Neural progenitor cell (in vitro differentiated cells): ENCODE measurements at regions not wholly inside any gene's neighbourhood (a gene's known extent, or its start where the extent isn't known, plus 50 kb on each side); places are given as distances from the start of the nearest gene placed in this dataset.
A peak's percentile ranks its signal among the peaks of the same experiment; 100 is the strongest.

ENCODE experiments used
- DNase-seq: peaks from one replicate; pipeline ENCODE4 v3.0.0-alpha.2; 2016; ENCODE audit warnings: low spot score
- H2AFZ ChIP-seq: fragments of 200-600 bp; sonication (generic); replicated peaks from 2 replicates; pipeline ENCODE4 v1.6.1; 2016; ENCODE audit warnings: antibody characterized with exemption
- H3F3A ChIP-seq: fragments of 200-600 bp; sonication (generic); 2 replicates; pipeline ENCODE4 v1.6.1; 2016; ENCODE audit warnings: antibody characterized with exemption, low read depth
- H3K27ac ChIP-seq: fragments of 200-600 bp; sonication (generic); 2 replicates; pipeline ENCODE4 v1.5.1; 2016; ENCODE audit warnings: mild to moderate bottlenecking
- H3K27me3 ChIP-seq: fragments of 200-600 bp; sonication (generic); 2 replicates; pipeline ENCODE4 v1.6.1; 2016; ENCODE audit warnings: mild to moderate bottlenecking, moderate library complexity
- H3K36me3 ChIP-seq: fragments of 200-600 bp; sonication (generic); 2 replicates; pipeline ENCODE4 v1.5.1; 2016
- H3K4me1 ChIP-seq: fragments of 200-600 bp; sonication (generic); 2 replicates; pipeline ENCODE4 v1.6.1; 2016; ENCODE audit warnings: mixed run types
- H3K4me2 ChIP-seq: fragments of 200-600 bp; sonication (generic); 2 replicates; pipeline ENCODE4 v1.6.1; 2016
- H3K4me3 ChIP-seq: fragments of 200-600 bp; sonication (generic); 2 replicates; pipeline ENCODE4 v1.5.1; 2016
- H3K79me2 ChIP-seq: fragments of 200-600 bp; sonication (generic); 2 replicates; pipeline ENCODE4 v1.6.1; 2016; ENCODE audit warnings: low read depth
- H3K9ac ChIP-seq: fragments of 200-600 bp; sonication (generic); 2 replicates; pipeline ENCODE4 v1.6.1; 2016
- H3K9me3 ChIP-seq: fragments of 200-600 bp; sonication (generic); 2 replicates; pipeline ENCODE4 v1.5.1; 2016; ENCODE audit warnings: low read depth
- H4K20me1 ChIP-seq: fragments of 200-600 bp; sonication (generic); 2 replicates; pipeline ENCODE4 v1.6.1; 2016; ENCODE audit warnings: low read depth
- H3K27ac Mint-ChIP-seq: 3 replicates; pipeline ENCODE4 v1.8.0; 2021; ENCODE audit warnings: mixed read lengths
- H3K27me3 Mint-ChIP-seq: 2 replicates; pipeline ENCODE4 v1.8.0; 2022; ENCODE audit warnings: low read depth, mild to moderate bottlenecking, inconsistent platforms, moderate library complexity, mixed read lengths; ENCODE audit not compliant: insufficient read depth
- H3K36me3 Mint-ChIP-seq: 3 replicates; pipeline ENCODE4 v1.8.0; 2021; ENCODE audit warnings: mixed read lengths
- H3K4me1 Mint-ChIP-seq: 3 replicates; pipeline ENCODE4 v1.8.0; 2021; ENCODE audit warnings: mixed read lengths
- H3K4me3 Mint-ChIP-seq: 3 replicates; pipeline ENCODE4 v1.8.0; 2021; ENCODE audit warnings: mild to moderate bottlenecking, moderate library complexity, mixed read lengths
- H3K9me3 Mint-ChIP-seq: 3 replicates; pipeline ENCODE4 v1.8.0; 2020; ENCODE audit warnings: mixed read lengths
- EZH2 ChIP-seq: fragments of 200-600 bp; sonication (generic); IDR thresholded peaks from 2 replicates; pipeline ENCODE4 v1.6.1; 2017; ENCODE audit warnings: antibody characterized with exemption, mild to moderate bottlenecking, moderate library complexity
- EZH2phosphoT487 ChIP-seq: fragments of 200-600 bp; sonication (generic); IDR thresholded peaks from 2 replicates; pipeline ENCODE4 v1.6.1; 2017; ENCODE audit warnings: antibody characterized with exemption
- TF ChIP-seq, protein P1 (sequence below): fragments of 200-600 bp; sonication (generic); IDR thresholded peaks from 2 replicates; pipeline ENCODE4 v1.5.1; 2017; ENCODE audit warnings: antibody characterized with exemption, mild to moderate bottlenecking

DNA sequence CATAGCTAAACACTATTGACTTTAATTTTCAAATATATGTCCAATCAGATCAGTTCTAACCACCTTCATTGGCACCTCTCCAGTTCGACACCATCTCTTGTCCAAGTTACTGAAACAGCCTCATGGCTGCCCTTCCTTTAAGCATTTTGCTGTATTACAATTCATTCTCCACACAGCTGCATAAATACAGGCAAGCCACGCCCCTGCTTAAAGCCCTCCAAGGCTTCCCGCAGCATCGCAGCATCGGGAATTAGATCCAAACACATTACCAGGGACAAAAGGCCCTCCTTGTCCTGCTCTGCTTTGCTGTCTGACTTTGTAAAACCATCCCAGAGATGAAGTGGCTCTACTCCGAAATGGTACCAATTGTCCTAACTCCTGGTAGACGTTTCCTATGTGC, 75.1 kb upstream of the RAI14 start:
- Mint-ChIP-seq H3K4me1 (no peaks in the 10 kb centered on the region), H3K36me3 (no peaks in the 10 kb centered on the region), H3K27ac (no peak overlapping the region), H3K9me3 (peaks cover 6% of the 10 kb centered on the region), H3K4me3 (no peak overlapping the region), H3K27me3 (peaks cover 4% of the 10 kb centered on the region)
- H2AFZ ChIP-seq, result no peak overlapping the region
- H3K27me3 ChIP-seq, result no peaks in the 10 kb centered on the region
- DNase-seq, result peak; percentile 64
- no peak overlapping the region for H3K4me3 ChIP-seq
- no peak overlapping the region for H3K4me2 ChIP-seq
- H3K9ac ChIP-seq, result no peak overlapping the region
- no peak overlapping the region for H3K27ac ChIP-seq
- H3K79me2 ChIP-seq, result no peaks in the 10 kb centered on the region
- no peaks in the 10 kb centered on the region for H3K9me3 ChIP-seq
- no peaks in the 10 kb centered on the region for H3F3A ChIP-seq
- H4K20me1 ChIP-seq, result no peaks in the 10 kb centered on the region
- peaks cover 7% of the 10 kb centered on the region for H3K4me1 ChIP-seq
- H3K36me3 ChIP-seq, result no peaks in the 10 kb centered on the region
- TF ChIP-seq EZH2phosphoT487, result no peak
- TF ChIP-seq, protein P1, sequence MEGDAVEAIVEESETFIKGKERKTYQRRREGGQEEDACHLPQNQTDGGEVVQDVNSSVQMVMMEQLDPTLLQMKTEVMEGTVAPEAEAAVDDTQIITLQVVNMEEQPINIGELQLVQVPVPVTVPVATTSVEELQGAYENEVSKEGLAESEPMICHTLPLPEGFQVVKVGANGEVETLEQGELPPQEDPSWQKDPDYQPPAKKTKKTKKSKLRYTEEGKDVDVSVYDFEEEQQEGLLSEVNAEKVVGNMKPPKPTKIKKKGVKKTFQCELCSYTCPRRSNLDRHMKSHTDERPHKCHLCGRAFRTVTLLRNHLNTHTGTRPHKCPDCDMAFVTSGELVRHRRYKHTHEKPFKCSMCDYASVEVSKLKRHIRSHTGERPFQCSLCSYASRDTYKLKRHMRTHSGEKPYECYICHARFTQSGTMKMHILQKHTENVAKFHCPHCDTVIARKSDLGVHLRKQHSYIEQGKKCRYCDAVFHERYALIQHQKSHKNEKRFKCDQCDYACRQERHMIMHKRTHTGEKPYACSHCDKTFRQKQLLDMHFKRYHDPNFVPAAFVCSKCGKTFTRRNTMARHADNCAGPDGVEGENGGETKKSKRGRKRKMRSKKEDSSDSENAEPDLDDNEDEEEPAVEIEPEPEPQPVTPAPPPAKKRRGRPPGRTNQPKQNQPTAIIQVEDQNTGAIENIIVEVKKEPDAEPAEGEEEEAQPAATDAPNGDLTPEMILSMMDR, result no peak

DNA sequence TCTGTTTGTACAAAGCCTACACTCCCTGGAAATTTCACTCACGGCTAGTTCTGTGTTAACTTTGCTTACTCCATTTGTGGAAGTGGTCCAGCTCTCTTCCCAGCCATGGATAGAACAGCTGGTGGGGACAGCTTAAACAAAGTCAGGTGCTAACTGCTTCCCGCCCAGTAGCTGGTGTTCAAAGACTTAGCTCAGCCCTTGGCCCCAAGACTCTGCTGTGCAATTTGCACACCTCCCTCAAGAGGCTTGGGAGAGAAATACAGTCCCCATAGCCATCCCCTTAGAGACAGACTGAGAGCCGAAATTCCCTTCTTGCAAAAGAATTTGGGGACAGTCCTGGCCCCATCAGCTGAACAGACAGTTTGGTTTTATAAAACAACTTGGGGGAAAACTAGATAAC, 73.8 kb upstream of the RAI14 start:
- Histone ChIP-seq H3K4me1 (peaks cover 11% of the 10 kb centered on the region), H3K9ac (no peak overlapping the region), H3K4me3 (no peak overlapping the region), H3K27ac (no peak overlapping the region), H3K36me3 (no peaks in the 10 kb centered on the region), H2AFZ (peak overlapping the region; percentile 8), H3K79me2 (no peaks in the 10 kb centered on the region), H4K20me1 (no peaks in the 10 kb centered on the region), H3K27me3 (no peaks in the 10 kb centered on the region), H3K4me2 (no peak overlapping the region), H3K9me3 (no peaks in the 10 kb centered on the region), H3F3A (no peaks in the 10 kb centered on the region)
- peak; percentile 20 for DNase-seq
- H3K4me1 Mint-ChIP-seq, result peaks cover 2% of the 10 kb centered on the region
- no peaks in the 10 kb centered on the region for H3K36me3 Mint-ChIP-seq
- H3K27ac Mint-ChIP-seq, result no peak overlapping the region
- no peak for TF ChIP-seq EZH2phosphoT487
- TF ChIP-seq, protein P1, result no peak
- no peak for TF ChIP-seq EZH2
- no peak overlapping the region for H3K4me3 Mint-ChIP-seq
- peaks cover 6% of the 10 kb centered on the region for H3K9me3 Mint-ChIP-seq
- H3K27me3 Mint-ChIP-seq, result peaks cover 4% of the 10 kb centered on the region

DNA sequence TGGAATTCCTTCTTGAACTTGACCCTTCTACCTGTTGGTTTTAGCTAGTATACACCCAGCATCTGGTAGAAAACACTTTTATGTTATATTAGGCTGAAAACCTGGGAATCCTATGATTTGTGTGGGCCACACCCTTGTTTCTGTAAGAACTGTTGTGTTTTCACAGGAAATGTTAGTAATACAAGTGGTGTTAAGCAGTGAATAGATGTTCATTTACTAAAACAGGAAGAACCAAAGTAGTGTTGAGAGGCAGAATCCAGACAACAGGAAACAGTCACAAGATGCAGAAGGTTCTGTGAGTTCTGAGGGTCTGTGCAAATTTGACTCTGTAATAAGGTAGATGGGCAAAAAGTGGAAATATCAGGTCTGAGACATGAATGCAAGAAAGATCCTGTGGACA, 73.0 kb upstream of the RAI14 start:
- Histone ChIP-seq H3K27ac (no peak overlapping the region), H3K4me2 (no peak overlapping the region), H2AFZ (no peak overlapping the region), H4K20me1 (no peaks in the 10 kb centered on the region), H3K4me1 (peaks cover 17% of the 10 kb centered on the region), H3K36me3 (no peaks in the 10 kb centered on the region), H3K4me3 (no peak overlapping the region), H3F3A (no peaks in the 10 kb centered on the region), H3K79me2 (no peaks in the 10 kb centered on the region), H3K27me3 (no peaks in the 10 kb centered on the region), H3K9me3 (no peaks in the 10 kb centered on the region), H3K9ac (no peak overlapping the region)
- Mint-ChIP-seq H3K27ac (no peak overlapping the region), H3K27me3 (peaks cover 4% of the 10 kb centered on the region), H3K9me3 (peaks cover 6% of the 10 kb centered on the region), H3K4me3 (no peak overlapping the region), H3K36me3 (no peaks in the 10 kb centered on the region), H3K4me1 (peaks cover 8% of the 10 kb centered on the region)
- DNase-seq, result no peak
- TF ChIP-seq EZH2phosphoT487 (no peak), EZH2 (no peak)
- TF ChIP-seq, protein P1, result no peak
